Dendritic cell treated with granulocyte-macrophage colony-stimulating factor and Interleukin-4, amounts not matched to agents 40 ng/mL and 50 ng/mL, for 4 days (primary cell): ENCODE measurements at regions not wholly inside any gene's neighbourhood (a gene's known extent, or its start where the extent isn't known, plus 50 kb on each side); places are given as distances from the start of the nearest gene placed in this dataset.

Source experiments
- H3K27ac Mint-ChIP-seq: one replicate; pipeline ENCODE4 v1.8.0; 2022; ENCODE audit warnings: mild to moderate bottlenecking, mixed read lengths
- H3K27me3 Mint-ChIP-seq: one replicate; pipeline ENCODE4 v1.8.0; 2022; ENCODE audit warnings: mild to moderate bottlenecking, mixed read lengths
- H3K36me3 Mint-ChIP-seq: one replicate; pipeline ENCODE4 v1.8.0; 2022; ENCODE audit warnings: low read depth, mixed read lengths
- H3K4me1 Mint-ChIP-seq: one replicate; pipeline ENCODE4 v1.8.0; 2022; ENCODE audit warnings: low read depth, mixed read lengths
- H3K4me3 Mint-ChIP-seq: one replicate; pipeline ENCODE4 v1.8.0; 2022; ENCODE audit warnings: mild to moderate bottlenecking, moderate library complexity, mixed read lengths
- H3K9me3 Mint-ChIP-seq: one replicate; pipeline ENCODE4 v1.8.0; 2022; ENCODE audit warnings: mixed read lengths
- intact Hi-C: fragments of 100-400 bp; cut with micrococcal nuclease; formaldehyde crosslinking; loops from one replicate; pipeline ENCODE4 v1.15.0; 2022

DNA sequence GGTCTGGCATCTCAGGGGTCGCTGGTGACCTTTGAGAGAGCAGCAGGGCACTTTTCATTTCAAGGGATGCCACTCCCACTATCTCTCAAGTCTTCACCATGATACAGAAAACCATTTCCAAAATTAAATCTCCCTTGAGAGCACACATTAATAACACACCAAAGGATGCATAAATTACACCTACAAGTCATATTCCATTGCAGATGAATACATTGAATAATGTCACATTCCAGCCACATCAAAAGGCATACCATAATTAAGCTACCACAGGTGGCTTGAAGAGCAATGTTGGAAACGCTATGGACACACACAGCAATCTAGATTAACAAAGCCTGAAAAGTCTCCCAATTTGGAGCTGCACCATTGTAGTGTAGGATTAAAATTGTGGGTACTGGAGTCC, 353.3 kb upstream of the ZMIZ1 start:
- Mint-ChIP-seq H3K27me3 (peaks cover 27% of the 10 kb centered on the region), H3K4me1 (no peaks in the 10 kb centered on the region), H3K36me3 (no peaks in the 10 kb centered on the region), H3K4me3 (no peak overlapping the region), H3K27ac (no peak overlapping the region), H3K9me3 (peaks cover 16% of the 10 kb centered on the region)
- intact Hi-C loops = no loop called here

GRCh38 chr10:78716043-78716660, 352.6 kb upstream of the ZMIZ1 start:
- Mint-ChIP-seq H3K36me3 (no peaks in the 10 kb centered on the region), H3K4me1 (no peaks in the 10 kb centered on the region), H3K27me3 (peaks cover 27% of the 10 kb centered on the region), H3K4me3 (no peak overlapping the region), H3K9me3 (peaks cover 9% of the 10 kb centered on the region), H3K27ac (no peak overlapping the region)
- intact Hi-C loops = no loop called here

- Mint-ChIP-seq H3K36me3 (no peaks in the 10 kb centered on the region), H3K4me3 (no peak overlapping the region), H3K9me3 (no peaks in the 10 kb centered on the region), H3K27me3 (peaks cover 23% of the 10 kb centered on the region), H3K27ac (no peak overlapping the region), H3K4me1 (no peaks in the 10 kb centered on the region)
- intact Hi-C loops = no loop called here
Observed at GRCh38 chr10:78717200-78717599, 351.6 kb upstream of the ZMIZ1 start.

GRCh38 chr10:78718032-78718572, 350.7 kb upstream of the ZMIZ1 start:
- Mint-ChIP-seq H3K4me1 (no peaks in the 10 kb centered on the region), H3K4me3 (no peak overlapping the region), H3K27me3 (peaks cover 21% of the 10 kb centered on the region), H3K9me3 (no peaks in the 10 kb centered on the region), H3K36me3 (no peaks in the 10 kb centered on the region), H3K27ac (no peak overlapping the region)
- intact Hi-C loops = no loop called here

DNA sequence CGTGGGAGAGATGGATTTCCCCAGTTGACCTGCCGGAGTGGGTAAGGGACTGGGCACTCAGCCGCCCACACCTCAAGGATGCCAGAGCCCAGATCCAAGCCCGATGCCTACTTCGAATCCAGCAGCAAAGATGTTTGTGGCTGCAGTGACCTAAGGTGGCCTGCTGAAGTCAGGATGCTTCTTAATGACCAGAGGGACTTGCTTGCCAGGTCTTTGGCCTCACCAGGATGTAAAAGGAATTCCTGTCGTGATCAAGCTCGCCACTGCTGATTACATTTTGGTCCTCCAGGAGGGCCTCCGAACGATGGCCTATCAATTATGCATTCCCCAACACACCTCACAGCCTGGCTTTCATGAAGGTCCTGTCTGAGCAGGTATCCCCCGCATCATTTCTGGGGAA, 349.5 kb upstream of the ZMIZ1 start:
- no peaks in the 10 kb centered on the region for H3K4me1 Mint-ChIP-seq
- intact Hi-C loops = no loop called here
- no peak overlapping the region for H3K27ac Mint-ChIP-seq
- no peak overlapping the region for H3K4me3 Mint-ChIP-seq
- H3K27me3 Mint-ChIP-seq = peaks cover 22% of the 10 kb centered on the region
- H3K9me3 Mint-ChIP-seq = no peaks in the 10 kb centered on the region
- H3K36me3 Mint-ChIP-seq = no peaks in the 10 kb centered on the region

- no peaks in the 10 kb centered on the region for H3K9me3 Mint-ChIP-seq
- H3K36me3 Mint-ChIP-seq = no peaks in the 10 kb centered on the region
- no peak overlapping the region for H3K4me3 Mint-ChIP-seq
- intact Hi-C loops = no loop called here
- H3K27me3 Mint-ChIP-seq = peaks cover 28% of the 10 kb centered on the region
- no peaks in the 10 kb centered on the region for H3K4me1 Mint-ChIP-seq
- no peak overlapping the region for H3K27ac Mint-ChIP-seq
Observed at GRCh38 chr10:78720091-78720490, 348.7 kb upstream of the ZMIZ1 start.

DNA sequence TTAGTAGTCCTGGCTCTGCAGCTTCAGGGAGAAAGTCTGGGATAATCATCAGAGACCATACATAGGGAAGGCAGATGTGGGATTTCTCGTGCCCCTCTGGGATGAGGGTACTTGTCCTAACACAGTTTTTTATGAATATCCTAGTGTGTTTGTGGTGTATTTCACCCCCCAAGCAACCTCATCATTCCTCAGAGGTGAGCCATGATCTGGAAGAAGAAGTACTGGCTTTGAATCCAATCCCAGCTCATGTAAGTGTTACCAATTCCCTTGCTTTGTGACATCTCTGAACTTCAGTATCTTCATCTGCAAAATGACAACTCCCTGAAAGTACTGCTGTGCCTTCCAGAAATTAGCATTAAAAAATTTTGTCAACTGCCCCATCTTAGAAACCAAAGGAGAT, 347.5 kb upstream of the ZMIZ1 start:
- H3K27ac Mint-ChIP-seq = no peak overlapping the region
- no peaks in the 10 kb centered on the region for H3K4me1 Mint-ChIP-seq
- peaks cover 31% of the 10 kb centered on the region for H3K27me3 Mint-ChIP-seq

DNA sequence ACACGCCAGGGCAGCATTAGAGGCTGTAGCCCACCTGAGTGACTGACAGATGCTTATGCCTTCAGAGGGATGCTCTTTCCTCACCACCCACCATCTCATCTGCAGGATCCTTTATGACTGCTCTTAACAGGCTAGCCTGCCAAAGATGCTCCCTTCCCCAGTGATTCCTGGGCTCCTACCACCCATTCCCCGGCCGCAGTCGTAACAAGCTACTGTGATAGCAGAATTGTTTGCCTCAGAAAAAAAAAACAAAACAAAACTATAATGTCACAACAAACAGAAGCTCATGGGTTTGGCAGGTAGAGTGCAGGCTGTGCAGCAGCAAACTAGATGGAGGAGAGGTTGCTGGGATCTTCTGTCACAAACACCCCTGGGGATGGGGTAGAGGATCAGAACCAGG, 343.9 kb upstream of the ZMIZ1 start:
- Mint-ChIP-seq H3K27me3 (peaks cover 47% of the 10 kb centered on the region), H3K4me1 (peaks cover 6% of the 10 kb centered on the region), H3K36me3 (no peaks in the 10 kb centered on the region), H3K4me3 (no peak overlapping the region), H3K27ac (no peak overlapping the region), H3K9me3 (no peaks in the 10 kb centered on the region)
- intact Hi-C loops = no loop called here

More for the DNA sequence above, 347.5 kb upstream of the ZMIZ1 start:
- H3K4me3 Mint-ChIP-seq = no peak overlapping the region
- H3K36me3 Mint-ChIP-seq = no peaks in the 10 kb centered on the region
- intact Hi-C loops = no loop called here
- H3K9me3 Mint-ChIP-seq = no peaks in the 10 kb centered on the region

- intact Hi-C loops = no loop called here
- peaks cover 12% of the 10 kb centered on the region for H3K4me1 Mint-ChIP-seq
- no peaks in the 10 kb centered on the region for H3K9me3 Mint-ChIP-seq
- H3K36me3 Mint-ChIP-seq = no peaks in the 10 kb centered on the region
- peaks cover 41% of the 10 kb centered on the region for H3K27me3 Mint-ChIP-seq
- no peak overlapping the region for H3K4me3 Mint-ChIP-seq
- no peak overlapping the region for H3K27ac Mint-ChIP-seq
Observed at GRCh38 chr10:78726171-78726570, 342.6 kb upstream of the ZMIZ1 start.

DNA sequence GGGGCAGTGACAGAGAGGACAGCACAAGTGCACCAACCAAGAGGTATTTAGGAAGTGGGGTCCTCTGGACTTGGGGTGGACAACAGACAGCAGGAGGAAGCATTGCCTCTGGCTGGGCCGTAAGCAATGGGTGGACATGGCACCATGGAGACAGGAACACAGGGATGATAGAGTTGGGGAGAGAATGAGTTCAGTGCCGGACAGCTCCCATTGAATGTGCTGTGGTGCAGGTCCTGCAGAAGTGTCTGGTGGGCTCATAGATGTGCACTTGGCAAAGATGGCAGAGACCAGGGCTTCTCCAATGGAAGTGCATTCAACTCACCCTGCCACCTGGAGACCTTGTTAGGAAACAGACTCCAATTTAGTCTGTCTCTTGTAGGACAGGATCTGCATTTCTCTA, 341.5 kb upstream of the ZMIZ1 start:
- Mint-ChIP-seq H3K9me3 (no peaks in the 10 kb centered on the region), H3K4me1 (peaks cover 18% of the 10 kb centered on the region), H3K4me3 (no peak overlapping the region), H3K27me3 (peaks cover 38% of the 10 kb centered on the region), H3K36me3 (no peaks in the 10 kb centered on the region), H3K27ac (no peak overlapping the region)
- intact Hi-C loops = no loop called here

DNA sequence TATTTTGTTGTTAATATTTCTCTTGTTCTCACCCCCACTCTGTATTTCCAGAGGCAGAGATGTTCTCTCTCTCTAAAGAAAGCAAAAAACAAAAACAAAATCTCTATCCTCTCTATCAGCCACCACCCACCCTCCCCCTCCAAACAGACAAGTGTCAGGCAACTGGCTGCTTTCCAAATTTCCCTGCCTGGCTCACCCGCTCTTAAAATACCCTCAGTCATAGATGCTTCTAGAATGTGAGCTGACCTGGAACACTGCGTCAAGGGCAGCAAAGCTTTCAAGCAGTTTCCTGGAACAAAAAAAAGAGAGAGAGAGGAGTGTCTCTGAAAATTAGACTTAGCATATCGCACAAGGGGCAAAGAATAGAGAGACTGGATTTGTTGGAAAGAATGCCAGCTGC, 341.0 kb upstream of the ZMIZ1 start:
- Mint-ChIP-seq H3K4me1 (peaks cover 18% of the 10 kb centered on the region), H3K27me3 (peaks cover 38% of the 10 kb centered on the region), H3K4me3 (no peak overlapping the region), H3K9me3 (no peaks in the 10 kb centered on the region), H3K36me3 (no peaks in the 10 kb centered on the region), H3K27ac (no peak overlapping the region)
- intact Hi-C loops = no loop called here

- peaks cover 38% of the 10 kb centered on the region for H3K27me3 Mint-ChIP-seq
- intact Hi-C loops = no loop called here
- no peak overlapping the region for H3K27ac Mint-ChIP-seq
- H3K4me1 Mint-ChIP-seq = peaks cover 18% of the 10 kb centered on the region
- no peaks in the 10 kb centered on the region for H3K9me3 Mint-ChIP-seq
- H3K4me3 Mint-ChIP-seq = no peak overlapping the region
- no peaks in the 10 kb centered on the region for H3K36me3 Mint-ChIP-seq
Observed at GRCh38 chr10:78728176-78728575, 340.6 kb upstream of the ZMIZ1 start.

DNA sequence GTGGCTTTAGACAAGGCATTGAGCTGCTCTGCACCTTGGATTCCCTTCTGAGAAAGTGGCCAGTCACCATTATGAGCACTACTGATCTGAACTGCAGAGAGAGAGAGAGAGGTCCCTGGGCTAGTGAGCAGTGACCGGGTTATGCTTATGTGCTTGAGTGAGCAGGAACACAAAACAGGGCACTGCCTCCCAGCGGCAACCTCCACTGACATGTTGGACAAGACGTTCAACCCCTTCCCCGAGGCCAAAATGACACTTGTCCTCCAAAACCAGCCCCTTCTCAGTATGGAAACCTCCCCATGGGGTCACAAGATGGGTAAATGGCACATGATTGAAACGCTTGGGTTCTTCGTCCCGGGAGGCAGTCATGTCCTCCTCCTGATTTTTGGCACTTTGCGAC, 339.4 kb upstream of the ZMIZ1 start:
- H3K27ac Mint-ChIP-seq = no peak overlapping the region
- H3K4me3 Mint-ChIP-seq = no peak overlapping the region
- intact Hi-C loops = no loop called here
- peaks cover 31% of the 10 kb centered on the region for H3K27me3 Mint-ChIP-seq
- H3K9me3 Mint-ChIP-seq = no peaks in the 10 kb centered on the region
- H3K36me3 Mint-ChIP-seq = no peaks in the 10 kb centered on the region
- peaks cover 18% of the 10 kb centered on the region for H3K4me1 Mint-ChIP-seq

GRCh38 chr10:78729800-78730199, 339.0 kb upstream of the ZMIZ1 start:
- intact Hi-C loops = no loop called here
- no peak overlapping the region for H3K27ac Mint-ChIP-seq
- peaks cover 28% of the 10 kb centered on the region for H3K27me3 Mint-ChIP-seq
- no peaks in the 10 kb centered on the region for H3K36me3 Mint-ChIP-seq
- H3K4me1 Mint-ChIP-seq = peaks cover 18% of the 10 kb centered on the region
- no peaks in the 10 kb centered on the region for H3K9me3 Mint-ChIP-seq
- H3K4me3 Mint-ChIP-seq = no peak overlapping the region

DNA sequence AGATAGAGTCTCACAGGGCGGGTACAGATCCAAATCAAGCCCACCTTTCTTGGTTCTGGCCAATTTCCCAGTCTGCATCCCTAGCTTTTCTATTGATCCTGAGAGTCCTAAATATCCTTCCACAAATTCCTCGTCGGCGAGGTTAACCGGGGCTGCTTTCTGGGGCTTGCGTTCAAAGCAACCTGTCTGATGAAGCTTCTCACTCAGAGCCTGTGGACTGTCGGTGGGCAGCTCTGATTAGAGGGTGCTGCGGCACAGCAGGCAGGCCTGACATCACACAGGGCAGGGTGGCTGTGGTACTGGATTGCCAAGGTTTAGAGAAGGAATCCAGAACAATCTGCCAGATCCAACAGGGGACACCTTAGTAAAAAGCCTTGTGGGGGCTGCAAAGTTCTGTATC, 338.0 kb upstream of the ZMIZ1 start:
- Mint-ChIP-seq H3K27me3 (peaks cover 29% of the 10 kb centered on the region), H3K4me3 (no peak overlapping the region), H3K4me1 (peaks cover 18% of the 10 kb centered on the region)

More for the DNA sequence above, 338.0 kb upstream of the ZMIZ1 start:
- H3K36me3 Mint-ChIP-seq = no peaks in the 10 kb centered on the region
- no peak overlapping the region for H3K27ac Mint-ChIP-seq
- H3K9me3 Mint-ChIP-seq = no peaks in the 10 kb centered on the region
- intact Hi-C loops = no loop called here
